ENCODE measurements at regions not wholly inside any gene's neighbourhood (a gene's known extent, or its start where the extent isn't known, plus 50 kb on each side); places are given as distances from the start of the nearest gene placed in this dataset.

DNA sequence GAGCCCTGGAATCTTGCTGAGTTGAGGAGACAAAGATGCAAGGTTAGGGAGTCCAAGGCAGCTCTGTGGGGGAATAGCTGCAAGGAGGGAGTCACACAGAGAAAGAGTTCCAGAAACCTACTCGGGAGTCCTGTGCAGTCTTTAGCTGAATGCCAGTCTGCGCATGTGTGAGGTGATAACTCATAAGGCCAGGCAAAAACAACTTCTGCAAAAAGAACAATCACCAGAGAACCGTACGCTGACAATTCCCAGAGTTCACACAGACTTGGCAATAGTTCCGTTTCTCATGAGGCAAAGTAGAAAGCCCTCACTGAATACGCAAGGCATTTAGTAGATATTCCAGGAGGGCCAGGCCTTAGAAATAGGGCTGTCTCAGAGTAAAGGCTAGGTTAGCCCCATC is 135.2 kb upstream of the TAB2 start:
- no peak for DNase-seq (ENCODE audit: low read depth)

DNA sequence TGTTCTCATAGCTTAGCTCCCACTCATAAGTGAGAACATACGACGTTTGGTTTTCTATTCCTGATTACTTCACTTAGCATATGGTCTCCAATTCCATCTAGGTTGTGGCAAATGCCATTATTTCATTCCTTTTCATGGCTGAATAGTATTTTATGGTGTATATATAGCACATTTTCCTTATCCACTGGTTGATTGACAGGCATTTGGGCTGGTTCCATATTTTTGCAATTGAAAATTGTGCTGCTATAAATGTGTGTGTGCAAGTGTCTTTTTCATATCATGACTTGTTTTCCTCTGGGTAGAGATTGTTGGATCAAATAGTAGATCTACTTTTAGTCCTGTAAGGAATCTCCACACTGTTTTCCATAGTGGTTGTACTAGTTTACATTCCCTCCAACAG is 133.0 kb upstream of the TAB2 start:
- no peak for DNase-seq (ENCODE audit: low read depth)

DNA sequence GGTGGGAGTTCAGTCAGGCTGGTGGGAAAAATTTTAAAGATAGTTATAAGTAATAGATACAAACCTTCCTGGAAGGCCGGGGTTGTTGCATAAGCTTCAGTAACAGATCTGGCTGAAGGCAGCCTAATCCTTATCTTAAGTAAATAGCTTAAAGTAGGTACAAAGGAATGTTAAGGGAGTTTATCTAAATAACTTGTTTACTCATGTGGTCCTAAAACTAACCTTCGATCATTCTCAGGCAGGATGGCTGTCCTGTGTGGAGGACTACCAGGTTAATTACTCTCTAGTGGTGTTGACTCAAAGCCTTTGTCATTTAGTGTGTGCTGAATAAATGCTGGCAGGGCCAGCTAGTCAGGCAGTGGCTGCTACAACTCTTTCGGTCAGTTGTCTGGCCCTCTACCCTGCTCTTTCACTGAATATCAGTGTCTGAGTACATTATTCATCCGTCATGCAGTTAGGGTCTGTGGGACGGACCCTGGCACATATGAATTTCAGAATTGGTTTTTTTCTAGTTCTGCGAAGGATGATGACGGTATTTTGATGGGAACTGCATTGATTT is 131.6 kb upstream of the TAB2 start:
- DNase-seq (ENCODE audit: low read depth) = no peak

DNA sequence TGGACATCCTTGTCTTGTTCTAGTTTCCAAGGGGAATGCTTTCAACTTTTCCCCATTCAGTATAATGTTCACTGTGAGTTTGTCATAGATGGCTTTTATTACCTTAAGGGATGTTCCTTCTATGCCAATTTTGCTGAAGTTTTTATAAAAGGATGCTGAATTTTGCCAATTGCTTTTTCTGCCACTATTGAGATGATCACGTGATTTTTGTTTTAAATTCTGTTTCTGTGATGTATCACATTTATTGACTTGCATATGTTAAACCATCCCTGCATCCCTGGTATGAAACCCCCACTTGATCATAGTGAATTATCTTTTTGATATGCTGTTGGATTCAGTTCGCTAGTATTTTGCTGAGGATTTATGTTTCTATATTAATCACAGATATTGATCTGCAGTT is 130.6 kb upstream of the TAB2 start:
- DNase-seq (ENCODE audit: low read depth) = no peak

DNA sequence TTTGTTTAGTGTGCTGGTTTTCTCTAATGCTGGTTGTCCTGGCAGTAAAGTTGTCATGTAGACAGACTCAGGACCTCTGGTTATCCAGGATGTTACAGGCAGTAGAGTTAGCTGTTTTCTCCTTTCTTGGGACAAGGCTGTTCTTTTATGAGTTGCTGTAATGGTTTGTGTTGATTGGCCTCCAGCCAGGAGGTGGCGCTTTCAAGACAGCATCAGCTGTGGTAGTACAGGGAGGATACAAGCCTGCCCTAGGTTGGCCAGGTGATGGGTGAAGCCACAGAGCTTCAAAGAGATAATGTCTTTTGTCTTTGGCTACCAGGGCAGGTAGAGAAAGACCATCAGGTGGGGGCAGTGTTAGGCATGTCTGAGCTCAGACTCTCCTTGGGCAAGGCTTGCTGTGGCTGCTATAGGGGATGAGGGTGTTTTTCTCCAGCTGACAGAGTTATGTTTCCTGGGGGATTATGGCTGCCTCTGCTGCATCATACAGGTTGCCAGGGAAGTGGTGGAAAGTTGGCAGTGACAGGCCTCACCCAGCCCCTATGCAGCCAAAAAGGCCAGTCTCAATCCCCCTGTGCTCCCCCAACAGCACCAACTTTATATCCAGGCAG is 127.2 kb upstream of the TAB2 start:
- no peak for DNase-seq (ENCODE audit: low read depth)

DNA sequence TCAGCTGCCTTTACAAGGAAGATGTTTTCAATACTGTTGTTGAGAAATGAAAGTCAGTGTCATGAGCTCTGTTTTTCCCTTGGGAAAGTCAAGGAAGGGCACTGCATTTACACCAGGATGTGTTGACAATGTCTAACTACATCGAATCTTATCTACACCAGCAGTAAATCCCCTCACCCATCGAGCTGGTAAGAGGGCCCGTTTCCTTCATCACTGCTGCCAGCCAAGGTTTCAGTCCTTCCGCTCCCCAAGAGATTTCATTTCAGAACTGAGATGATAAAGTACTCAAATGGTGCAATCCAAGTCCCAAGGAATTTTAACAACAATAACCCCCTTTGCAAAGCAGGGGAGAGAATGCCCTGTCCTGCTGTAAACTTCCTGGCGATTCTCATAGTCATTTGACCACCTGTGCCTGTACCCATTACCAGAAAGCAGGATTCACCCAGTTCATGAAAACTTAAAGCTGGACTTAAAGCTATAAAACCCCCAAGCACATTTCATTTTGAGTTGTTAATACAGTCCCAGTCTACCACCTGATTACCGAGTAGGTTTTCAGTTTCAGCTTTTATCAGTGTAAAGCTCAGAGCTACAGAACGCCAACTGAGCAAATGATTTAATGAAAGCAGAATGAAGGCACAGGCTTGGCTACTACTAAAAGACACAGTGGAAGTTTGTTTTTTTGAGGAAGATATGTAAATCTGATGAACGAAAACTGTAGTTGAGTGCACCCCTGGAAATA is 122.5 kb upstream of the TAB2 start:
- no peak for DNase-seq (ENCODE audit: low read depth)

DNA sequence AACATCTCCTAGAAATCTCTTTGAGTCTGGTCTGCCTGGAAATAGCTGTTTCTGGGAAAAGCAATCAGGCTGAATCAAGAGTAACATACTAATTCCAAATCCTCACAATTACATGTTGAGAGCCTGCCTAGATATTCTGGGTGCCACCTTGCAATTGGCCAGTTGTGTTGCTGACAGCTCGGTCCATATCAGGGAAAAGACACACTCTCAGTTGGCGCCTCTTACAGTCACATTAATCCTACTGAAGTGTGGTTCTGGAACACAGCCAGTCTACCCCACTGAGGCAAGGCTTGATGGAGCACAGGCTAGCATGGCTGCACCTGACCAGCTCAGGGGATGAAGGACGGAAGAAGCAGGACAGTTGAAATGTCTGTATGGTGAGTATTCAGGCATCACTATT is 121.4 kb upstream of the TAB2 start:
- DNase-seq (ENCODE audit: low read depth) = no peak

DNA sequence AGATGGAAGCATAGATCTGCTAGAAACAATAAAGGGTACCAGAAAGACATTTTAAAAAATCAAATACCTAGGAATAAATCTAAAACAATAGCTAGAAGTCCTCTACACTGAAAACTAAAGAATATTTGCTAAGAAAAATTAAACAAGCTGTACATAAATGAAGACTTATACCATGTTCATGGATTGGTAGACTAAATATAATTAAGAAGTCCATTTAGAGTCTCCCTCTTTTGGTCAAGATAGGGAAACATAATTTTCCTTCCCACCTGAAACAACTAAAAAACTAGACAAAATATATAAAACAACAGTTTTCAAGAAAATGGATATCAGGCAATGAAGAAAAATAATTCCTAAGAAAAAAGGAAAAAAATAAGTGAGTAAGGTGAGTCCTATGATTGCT is 120.0 kb upstream of the TAB2 start:
- DNase-seq (ENCODE audit: low read depth) = no peak

DNA sequence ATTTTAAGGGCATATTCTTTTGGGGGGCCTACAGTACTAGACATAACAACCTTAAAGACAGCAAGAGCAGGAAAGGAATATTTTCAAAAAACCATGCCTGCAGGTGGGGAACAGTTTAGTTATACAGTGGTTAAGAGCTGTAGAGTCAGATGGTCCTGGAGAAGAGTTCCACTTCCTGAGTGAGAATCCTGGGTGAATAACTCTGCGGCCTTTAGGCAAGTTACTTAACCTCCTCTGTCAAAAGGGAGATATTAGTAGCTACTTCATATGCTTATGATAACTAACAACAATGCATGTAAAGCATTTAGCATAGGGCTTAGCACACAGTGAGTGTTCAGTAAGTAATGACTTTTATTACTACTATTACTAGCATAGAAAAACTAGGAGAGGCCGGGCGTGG is 119.2 kb upstream of the TAB2 start:
- no peak for DNase-seq (ENCODE audit: low read depth)

DNA sequence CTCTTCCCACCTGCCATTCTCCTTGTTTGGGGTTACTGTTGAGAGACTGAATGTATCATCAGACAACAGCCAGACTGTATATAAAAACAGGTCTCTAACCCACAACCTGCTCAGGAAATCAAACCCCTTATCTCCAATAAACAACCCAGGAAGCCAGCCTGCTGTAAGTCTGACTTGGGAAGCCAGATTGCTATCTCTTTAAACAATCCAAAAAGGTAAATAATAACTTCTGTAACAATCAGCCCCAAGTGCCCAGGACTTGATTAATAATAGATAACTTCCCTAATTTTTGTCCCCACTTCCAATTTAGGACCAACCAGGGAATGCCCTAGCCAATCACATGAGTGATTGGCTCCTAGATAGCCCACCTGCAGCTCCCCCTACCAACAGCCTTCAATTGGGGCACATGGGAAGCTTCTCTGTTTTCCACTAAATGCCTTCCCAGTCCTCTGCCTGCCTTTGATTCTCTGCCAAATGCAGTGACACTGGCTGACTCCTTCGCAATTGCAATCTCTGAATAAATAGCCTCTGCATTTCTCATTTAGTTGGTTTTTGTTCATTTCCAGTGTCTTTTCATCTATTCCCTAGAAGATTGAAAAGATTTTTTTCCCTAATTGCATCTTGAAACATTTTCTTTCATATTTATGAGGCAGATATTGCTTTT is 117.1 kb upstream of the TAB2 start:
- DNase-seq (ENCODE audit: low read depth) = no peak

DNA sequence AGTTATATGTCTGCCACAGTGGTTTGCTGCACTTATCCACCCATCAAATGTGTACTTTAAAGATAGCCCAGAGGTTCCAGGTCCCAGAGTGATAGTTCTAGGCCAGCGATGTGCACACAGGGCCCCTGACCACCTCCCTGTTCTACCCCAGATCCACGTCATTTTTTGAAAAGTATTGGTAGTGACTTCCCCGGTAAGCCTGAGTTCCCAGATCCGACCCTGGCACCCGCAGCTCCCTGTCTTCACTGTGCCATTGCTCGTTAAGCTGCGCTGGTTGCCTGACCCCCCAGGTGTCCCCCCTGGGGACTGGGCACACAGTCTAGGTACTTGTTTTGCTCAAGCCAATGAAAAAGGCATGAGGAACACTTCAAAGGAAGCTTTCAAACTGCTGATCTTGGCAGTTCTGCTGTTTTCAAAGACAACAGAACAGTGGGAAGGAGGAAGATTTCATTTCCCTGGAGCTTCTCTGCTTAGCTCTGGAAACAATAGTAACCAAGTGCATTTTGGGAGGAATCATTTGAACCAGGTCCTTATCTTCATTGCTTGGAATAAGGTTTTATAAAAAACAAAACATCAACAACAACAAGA is 116.3 kb upstream of the TAB2 start:
- no peak for DNase-seq (ENCODE audit: low read depth)

DNA sequence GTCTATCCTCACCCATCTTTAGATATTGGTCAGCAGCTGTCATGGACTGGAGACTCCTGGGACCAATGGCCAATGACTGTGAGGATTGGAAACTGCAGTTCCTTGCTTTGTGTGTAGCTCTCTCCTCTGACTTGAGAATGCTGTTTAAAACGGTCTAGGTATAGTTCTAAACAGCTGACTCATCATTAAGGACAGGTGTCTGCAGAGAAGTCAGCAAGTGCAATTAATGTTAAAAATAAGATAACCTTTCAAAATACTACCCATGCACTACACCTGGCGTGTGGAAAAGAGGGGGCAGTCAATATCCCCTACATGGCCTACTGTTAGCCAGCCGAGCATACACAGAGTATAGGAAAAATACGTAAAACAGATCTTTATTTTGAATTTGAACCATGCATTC is 115.4 kb upstream of the TAB2 start:
- DNase-seq (ENCODE audit: low read depth) = no peak

DNA sequence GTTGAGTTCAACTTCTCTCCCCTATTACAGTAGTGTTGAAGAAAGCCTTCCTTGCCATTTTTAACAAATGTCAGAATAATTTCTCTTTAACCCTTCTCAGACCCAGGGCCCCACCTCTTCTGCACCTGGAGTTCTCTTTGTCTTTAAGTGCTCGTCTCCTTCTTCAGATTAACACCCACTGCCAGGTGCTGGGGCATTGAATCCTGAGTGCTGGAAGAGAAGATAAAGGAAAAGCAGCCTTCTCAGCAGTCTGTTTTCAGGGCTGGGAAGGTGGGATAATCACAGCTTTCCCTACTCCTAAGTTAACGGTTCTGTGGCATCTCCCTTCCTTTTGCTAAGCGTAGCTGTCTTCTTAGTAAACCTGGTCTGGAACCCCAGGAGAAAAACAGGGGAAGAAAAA is 114.6 kb upstream of the TAB2 start:
- DNase-seq (ENCODE audit: low read depth) = no peak

DNA sequence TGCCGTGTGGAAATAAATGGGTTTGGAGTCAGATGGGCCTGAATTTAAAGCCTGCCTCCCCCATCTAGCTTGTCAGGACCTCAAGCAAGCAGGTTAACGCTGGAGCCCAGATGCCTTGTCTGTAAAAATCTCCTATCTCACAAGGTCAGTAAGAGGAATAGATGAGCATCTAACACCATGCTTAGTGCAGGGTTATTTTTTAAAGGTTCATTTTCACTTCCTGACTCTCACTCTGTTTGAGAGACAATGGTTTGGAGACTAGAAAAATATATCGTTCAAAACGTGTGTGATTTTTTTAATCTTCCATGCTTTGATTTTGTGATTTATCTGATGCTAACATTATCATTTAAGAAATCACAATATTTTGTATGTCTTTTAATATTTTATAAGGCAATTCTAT is 114.0 kb upstream of the TAB2 start:
- DNase-seq (ENCODE audit: low read depth) = no peak

DNA sequence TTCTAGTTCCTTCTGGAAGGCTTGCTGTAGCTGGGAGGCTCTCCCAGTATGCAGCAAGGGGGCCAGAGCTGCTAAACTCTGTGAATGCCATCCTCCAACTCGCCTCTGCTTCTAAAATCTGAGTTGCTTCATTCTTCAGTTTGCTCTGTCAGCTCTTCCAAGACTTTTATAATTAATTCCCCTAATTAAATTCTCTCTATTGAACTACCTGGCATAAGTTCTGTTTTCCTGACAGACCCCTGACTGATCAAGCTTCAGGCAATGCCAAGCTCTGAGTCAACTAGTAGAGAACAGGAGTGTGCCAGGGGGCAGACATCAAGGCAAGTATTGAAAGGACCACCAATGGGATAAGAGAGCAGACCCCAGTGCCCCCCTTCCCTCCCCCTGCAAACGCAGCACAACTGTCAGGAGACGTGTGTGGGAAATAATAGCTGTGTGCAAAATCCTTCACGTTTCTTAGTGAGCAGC is 109.3 kb upstream of the TAB2 start:
- DNase-seq (ENCODE audit: low read depth) = no peak

DNA sequence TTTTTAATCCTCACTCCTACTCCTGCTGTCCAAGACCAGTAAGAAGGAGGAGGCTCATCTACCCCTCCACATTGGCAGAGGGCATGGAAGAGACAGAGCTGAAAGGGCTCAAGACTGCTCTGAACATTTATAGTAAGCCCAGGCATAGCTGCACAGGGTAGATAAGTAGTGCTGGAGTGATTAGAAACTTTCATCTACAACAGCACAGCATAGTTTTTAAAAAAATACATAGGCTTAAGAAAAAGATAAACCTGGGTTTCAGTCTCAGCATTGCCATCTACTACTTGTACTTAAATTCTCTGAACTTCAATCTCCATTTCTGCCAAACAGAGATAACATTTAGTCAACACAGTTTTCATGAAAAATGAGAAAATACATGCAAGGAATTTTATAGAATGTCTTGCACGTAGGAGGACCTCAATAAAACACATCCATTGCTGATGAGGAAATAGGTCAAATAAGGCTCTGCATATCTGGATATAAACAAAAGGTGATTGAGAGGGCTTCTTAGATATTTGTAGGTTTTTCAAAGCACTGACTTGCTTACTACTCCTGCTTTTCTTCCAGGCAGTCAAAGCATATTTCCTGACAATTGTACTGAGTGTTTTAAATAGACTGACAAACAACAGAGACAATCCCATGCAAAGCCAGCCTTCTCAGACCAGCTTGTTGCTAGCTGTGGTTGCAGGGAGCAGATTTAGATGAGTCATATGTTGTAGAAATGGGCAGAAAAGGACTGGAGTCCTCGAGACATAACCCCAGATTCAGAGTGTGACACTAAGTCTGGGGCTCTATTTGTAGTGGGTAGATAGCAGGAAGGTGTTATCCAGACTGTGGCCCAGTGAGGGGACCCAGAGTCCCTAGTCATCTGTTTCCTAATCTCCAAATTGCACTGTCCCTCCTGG is 107.4 kb upstream of the TAB2 start:
- peak; percentile 21 for DNase-seq (ENCODE audit: low read depth)

DNA sequence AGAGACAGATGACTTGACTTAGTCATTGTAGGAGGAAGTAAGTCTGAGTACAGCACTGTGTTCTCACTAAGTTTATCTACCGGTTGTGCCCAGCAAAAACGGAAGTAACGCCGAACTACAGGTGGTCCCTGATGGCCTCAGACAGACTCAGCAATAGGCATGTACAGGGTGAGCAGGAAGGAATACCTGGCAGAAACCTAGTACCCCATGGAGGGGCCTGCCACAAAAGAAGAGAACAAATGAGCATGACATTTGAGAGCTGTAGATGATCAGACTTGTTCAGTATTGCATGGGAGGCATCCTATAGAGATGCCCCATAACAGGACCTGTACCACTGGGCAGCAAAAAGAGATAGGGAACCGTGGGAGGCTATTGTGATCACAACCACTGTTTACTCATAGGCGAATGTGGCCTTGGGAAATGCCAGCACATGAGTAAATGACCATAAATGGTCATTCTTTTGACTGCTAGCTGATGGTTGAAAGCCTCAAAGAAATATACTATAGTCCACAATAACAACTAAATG is 106.4 kb upstream of the TAB2 start:
- no peak for DNase-seq (ENCODE audit: low read depth)

DNA sequence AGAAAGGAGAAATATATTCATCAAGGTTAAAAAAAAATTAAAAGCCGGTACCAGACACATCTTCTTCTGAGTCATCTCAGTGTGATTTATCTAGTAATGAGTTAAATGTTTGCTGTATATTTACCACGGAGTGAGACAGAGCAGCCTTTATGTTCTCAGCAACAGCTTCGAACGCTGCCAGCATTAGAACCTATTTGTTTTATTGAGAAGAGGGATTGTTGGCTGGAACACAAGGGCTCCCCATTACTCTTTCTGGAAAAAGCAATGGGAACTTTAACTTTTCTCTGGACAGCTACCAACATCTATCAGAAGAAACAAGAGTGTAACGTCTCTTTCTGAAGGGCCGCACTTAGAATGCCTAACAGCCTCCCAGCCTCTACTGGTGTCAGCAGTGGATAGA is 105.3 kb upstream of the TAB2 start:
- DNase-seq (ENCODE audit: low read depth) = no peak

DNA sequence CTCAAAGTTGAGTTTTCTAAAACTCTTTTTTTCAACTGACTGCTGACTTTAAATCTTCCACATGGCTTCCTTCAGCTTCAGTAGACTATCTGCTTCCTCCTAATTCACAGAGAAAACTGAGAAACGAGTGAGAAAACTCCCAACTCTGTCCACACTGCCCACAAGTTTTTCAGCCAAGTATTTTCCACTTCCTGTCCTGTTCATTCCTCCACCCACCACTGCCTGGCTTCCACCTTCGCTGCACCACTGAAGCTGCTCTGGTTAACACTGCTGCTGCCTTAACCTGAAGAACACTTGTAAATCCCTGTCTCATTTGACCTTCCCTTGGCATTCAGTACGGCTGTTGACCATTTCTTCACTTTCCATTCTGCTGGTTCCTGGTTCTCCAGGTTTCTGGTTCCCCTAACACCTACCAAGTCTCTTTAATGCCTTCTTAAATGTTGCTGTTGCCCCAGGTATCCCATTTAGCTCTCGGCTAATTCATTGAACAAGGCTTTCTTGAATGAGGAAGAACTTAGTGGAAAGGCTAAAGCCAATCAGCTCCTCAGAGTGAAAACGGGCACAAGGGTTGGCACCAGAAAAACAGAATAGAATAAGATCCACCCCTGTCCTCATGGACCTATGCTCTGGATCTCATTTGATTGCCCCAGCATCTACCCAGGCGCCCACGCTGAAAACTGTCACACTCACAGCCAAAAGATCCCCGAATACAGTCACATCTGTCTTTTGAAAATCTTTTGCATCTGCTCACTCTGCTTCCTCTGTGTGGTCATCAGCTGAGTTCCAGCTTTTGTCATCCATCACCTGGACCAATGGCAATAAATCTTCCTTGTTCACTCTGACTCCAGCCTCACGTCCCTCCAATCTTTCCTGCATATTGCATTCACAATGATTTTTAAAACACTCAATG is 104.4 kb upstream of the TAB2 start:
- no peak for DNase-seq (ENCODE audit: low read depth)

DNA sequence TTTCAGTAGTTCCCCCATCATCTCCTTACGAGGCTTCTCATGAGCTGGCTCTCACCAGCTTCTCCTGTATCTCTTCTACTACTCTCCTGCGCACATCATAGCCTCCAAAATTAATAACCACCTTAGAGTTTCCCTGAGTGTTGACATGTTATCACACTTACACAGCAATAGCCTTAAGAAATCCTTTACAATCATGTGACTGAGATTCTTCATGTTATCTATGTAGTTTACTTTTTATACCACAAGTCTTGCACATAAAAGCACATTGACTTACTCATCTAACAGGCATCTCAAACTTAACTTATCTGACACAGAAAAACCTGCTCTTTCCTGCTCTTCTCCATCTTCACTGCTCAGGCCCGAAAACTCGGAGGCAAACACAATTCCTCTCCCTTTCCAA is 103.7 kb upstream of the TAB2 start:
- no peak for DNase-seq (ENCODE audit: low read depth)
